Prostate gland (tissue), 1 donor: ENCODE measurements at regions not wholly inside any gene's neighbourhood (a gene's known extent, or its start where the extent isn't known, plus 50 kb on each side); places are given as distances from the start of the nearest gene placed in this dataset.

Experiments
- POLR2A ChIP-seq: fragments of 450-650 bp; IDR thresholded peaks from one replicate; pipeline ENCODE4 v1.6.1; 2016; ENCODE audit warnings: antibody characterized with exemption, mild to moderate bottlenecking
- POLR2AphosphoS5 ChIP-seq: sonication (generic); formaldehyde crosslinking; IDR thresholded peaks from one replicate; pipeline ENCODE4 v1.6.1; 2017; ENCODE audit warnings: antibody characterized with exemption

DNA sequence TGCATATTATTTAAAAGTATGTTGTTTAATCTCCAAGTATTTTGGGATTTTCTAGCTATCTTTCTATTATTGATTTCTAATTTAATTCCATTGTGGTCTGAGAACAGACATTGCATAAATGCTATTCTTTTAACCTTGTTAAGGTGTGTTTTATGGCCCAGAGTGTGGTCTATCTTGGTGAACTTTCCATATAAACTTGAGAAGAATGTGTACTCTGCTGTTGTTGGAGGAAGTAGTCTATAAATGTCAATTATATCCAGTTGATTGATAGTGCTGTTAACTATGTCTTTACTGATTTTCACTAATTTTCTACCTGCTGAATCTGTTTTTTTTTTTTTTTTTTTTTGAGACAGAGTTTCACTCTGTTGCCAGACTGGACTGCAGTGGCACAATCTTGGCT, 180.9 kb downstream of the ZNF621 start:
- TF ChIP-seq POLR2A (no peak), POLR2AphosphoS5 (no peak)
